Testis (tissue), 2 donors: ENCODE measurements at regions not wholly inside any gene's neighbourhood (a gene's known extent, or its start where the extent isn't known, plus 50 kb on each side); places are given as distances from the start of the nearest gene placed in this dataset.

Experiments used
- CTCF ChIP-seq, 3 experiments: fragments of 450-650 bp in 2 of 3; fragments of 200-600 bp in 1 of 3; sonication (generic) in 1 of 3; IDR thresholded peaks; one replicate each; pipeline ENCODE4 v1.5.1; 2016 to 2019; ENCODE audit warnings: antibody characterized with exemption in 3 of 3, mild to moderate bottlenecking in 2 of 3, moderate library complexity in 1 of 3
- POLR2A ChIP-seq: fragments of 450-650 bp; IDR thresholded peaks from one replicate; pipeline ENCODE4 v1.6.1; 2017; ENCODE audit warnings: antibody characterized with exemption, mild to moderate bottlenecking, moderate library complexity

GRCh38 chr12:90079529-90080210, 371.0 kb upstream of the ATP2B1 start:
- TF ChIP-seq CTCF (IDR thresholded peaks at IDR 0.05) = no peak
- TF ChIP-seq POLR2A = no peak
